ENCODE measurements at regions not wholly inside any gene's neighbourhood (a gene's known extent, or its start where the extent isn't known, plus 50 kb on each side); places are given as distances from the start of the nearest gene placed in this dataset.

GRCh38 chr4:13233755-13234154 is 250.4 kb downstream of the RAB28 start:
- H3K27me3 Mint-ChIP-seq = no peaks in the 10 kb centered on the region
- DNase-seq = no peak
- CTCF ChIA-PET = no interaction called here
- no peak overlapping the region for H3K27ac Mint-ChIP-seq
- H3K4me1 Mint-ChIP-seq = no peaks in the 10 kb centered on the region
- H3K4me3 Mint-ChIP-seq = no peak overlapping the region
- H3K36me3 Mint-ChIP-seq = no peaks in the 10 kb centered on the region
- H3K9me3 Mint-ChIP-seq = peaks cover 7% of the 10 kb centered on the region

- Mint-ChIP-seq H3K36me3 (no peaks in the 10 kb centered on the region), H3K27me3 (no peaks in the 10 kb centered on the region), H3K4me1 (no peaks in the 10 kb centered on the region), H3K9me3 (peaks cover 6% of the 10 kb centered on the region), H3K4me3 (no peak overlapping the region), H3K27ac (no peak overlapping the region)
- DNase-seq = no peak
- CTCF ChIA-PET = no interaction called here
Observed at GRCh38 chr4:13219971-13220370, 264.2 kb downstream of the RAB28 start.

- Mint-ChIP-seq H3K4me1 (no peaks in the 10 kb centered on the region), H3K27ac (no peak overlapping the region), H3K36me3 (no peaks in the 10 kb centered on the region), H3K4me3 (no peak overlapping the region), H3K9me3 (peaks cover 6% of the 10 kb centered on the region), H3K27me3 (no peaks in the 10 kb centered on the region)
- CTCF ChIA-PET = no interaction called here
- no peak for DNase-seq
Observed at GRCh38 chr4:13218326-13218958, 265.7 kb downstream of the RAB28 start.

- Mint-ChIP-seq H3K9me3 (peaks cover 6% of the 10 kb centered on the region), H3K36me3 (no peaks in the 10 kb centered on the region), H3K4me1 (no peaks in the 10 kb centered on the region), H3K4me3 (no peak overlapping the region), H3K27me3 (no peaks in the 10 kb centered on the region), H3K27ac (no peak overlapping the region)
- CTCF ChIA-PET = no interaction called here
- no peak for DNase-seq
Observed at GRCh38 chr4:13215560-13215959, 268.6 kb downstream of the RAB28 start.

DNA sequence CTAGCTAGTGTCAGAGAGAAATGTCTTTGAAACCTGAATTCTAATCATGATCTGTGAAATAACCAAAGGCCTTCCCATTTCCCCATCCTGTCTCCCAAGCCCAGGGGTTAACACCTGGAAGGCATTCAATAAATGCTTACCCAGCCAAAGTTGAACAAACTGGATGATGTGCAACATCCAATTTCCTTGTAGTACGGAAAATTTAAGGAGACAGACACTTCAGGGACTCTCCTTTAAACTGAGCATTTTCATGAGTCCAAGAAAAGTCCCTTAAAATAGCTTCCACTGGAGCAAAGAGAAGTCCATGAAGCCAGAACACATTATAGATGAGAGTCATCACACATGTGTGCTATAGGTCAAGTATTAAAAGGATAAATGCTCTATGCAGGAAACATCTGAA is 271.2 kb downstream of the RAB28 start:
- Mint-ChIP-seq H3K27me3 (no peaks in the 10 kb centered on the region), H3K36me3 (no peaks in the 10 kb centered on the region), H3K4me1 (no peaks in the 10 kb centered on the region), H3K27ac (no peak overlapping the region), H3K4me3 (no peak overlapping the region), H3K9me3 (peaks cover 6% of the 10 kb centered on the region)
- CTCF ChIA-PET = no interaction called here
- DNase-seq = no peak

DNA sequence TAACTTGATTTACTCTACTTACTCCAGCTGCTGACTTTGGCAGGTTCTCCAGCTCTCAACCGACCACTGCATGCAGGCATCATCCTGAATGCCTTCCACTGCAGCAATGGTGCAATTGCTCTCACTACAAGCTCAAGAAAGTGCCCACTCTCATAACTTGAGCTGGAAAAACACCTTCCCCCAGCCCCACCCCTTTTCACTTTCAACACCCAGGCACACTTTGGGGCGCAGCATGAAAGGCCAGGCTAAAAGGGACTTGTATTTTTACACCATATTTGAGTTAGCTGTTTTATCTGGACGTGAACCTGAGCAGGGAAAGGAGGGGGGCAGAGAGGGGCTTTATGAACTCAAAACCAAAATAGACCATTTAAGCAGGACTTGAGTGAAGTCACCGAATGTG is 274.5 kb downstream of the RAB28 start:
- DNase-seq = no peak
- no peaks in the 10 kb centered on the region for H3K4me1 Mint-ChIP-seq
- H3K4me3 Mint-ChIP-seq = no peak overlapping the region
- no peaks in the 10 kb centered on the region for H3K36me3 Mint-ChIP-seq
- no peaks in the 10 kb centered on the region for H3K9me3 Mint-ChIP-seq
- no peaks in the 10 kb centered on the region for H3K27me3 Mint-ChIP-seq
- no peak overlapping the region for H3K27ac Mint-ChIP-seq
- CTCF ChIA-PET = no interaction called here

GRCh38 chr4:13208558-13209193 is 275.5 kb downstream of the RAB28 start:
- no peaks in the 10 kb centered on the region for H3K36me3 Mint-ChIP-seq
- H3K27me3 Mint-ChIP-seq = no peaks in the 10 kb centered on the region
- no peak for DNase-seq
- H3K27ac Mint-ChIP-seq = no peak overlapping the region
- no peaks in the 10 kb centered on the region for H3K9me3 Mint-ChIP-seq
- CTCF ChIA-PET = no interaction called here
- H3K4me1 Mint-ChIP-seq = no peaks in the 10 kb centered on the region
- H3K4me3 Mint-ChIP-seq = no peak overlapping the region

DNA sequence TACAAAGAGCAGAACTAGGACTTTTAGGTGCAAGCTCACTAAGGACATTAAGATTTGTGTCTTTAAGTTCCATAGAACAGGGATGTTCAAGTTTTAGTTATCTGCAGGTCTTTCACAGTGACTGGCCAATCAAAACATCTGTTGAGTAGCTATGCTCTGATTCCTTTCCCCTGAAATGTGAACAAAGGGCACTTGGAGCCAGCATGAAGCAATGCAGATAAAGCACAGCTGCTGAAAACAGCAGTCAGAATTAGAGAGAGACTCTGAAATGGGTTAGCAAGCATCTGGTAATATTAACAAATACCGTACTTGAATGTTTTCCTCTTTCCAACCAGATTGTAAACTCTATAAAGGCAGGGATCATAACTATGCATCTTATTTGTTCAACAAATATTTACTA is 276.9 kb downstream of the RAB28 start:
- Mint-ChIP-seq H3K27ac (no peak overlapping the region), H3K9me3 (no peaks in the 10 kb centered on the region), H3K4me1 (no peaks in the 10 kb centered on the region), H3K27me3 (no peaks in the 10 kb centered on the region), H3K36me3 (no peaks in the 10 kb centered on the region), H3K4me3 (no peak overlapping the region)
- DNase-seq = no peak
- CTCF ChIA-PET = no interaction called here

- no peak overlapping the region for H3K27ac Mint-ChIP-seq
- H3K9me3 Mint-ChIP-seq = no peaks in the 10 kb centered on the region
- CTCF ChIA-PET = no interaction called here
- H3K4me3 Mint-ChIP-seq = no peak overlapping the region
- DNase-seq = no peak
- H3K27me3 Mint-ChIP-seq = no peaks in the 10 kb centered on the region
- no peaks in the 10 kb centered on the region for H3K36me3 Mint-ChIP-seq
- H3K4me1 Mint-ChIP-seq = no peaks in the 10 kb centered on the region
Observed at GRCh38 chr4:13203101-13203500, 281.0 kb downstream of the RAB28 start.

DNA sequence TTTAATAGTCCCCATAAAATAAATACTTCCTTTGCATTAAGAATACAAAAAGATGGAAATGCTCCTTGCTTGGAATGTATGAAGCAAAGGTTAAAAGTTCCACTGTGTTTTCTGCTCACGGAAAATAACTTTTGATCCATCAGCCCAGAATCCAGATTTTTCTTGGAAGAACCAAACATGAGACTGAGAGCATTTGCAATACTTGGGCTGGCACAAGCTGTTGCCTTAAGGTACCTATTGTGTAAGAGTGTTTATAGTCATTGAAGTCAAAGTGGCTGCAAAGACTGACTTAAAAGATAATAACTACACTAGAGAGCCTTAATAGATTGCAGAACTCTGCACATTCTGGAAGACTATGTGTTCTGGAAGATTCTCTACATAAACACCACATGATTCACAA is 281.4 kb downstream of the RAB28 start:
- H3K27me3 Mint-ChIP-seq = no peaks in the 10 kb centered on the region
- H3K4me1 Mint-ChIP-seq = no peaks in the 10 kb centered on the region
- no peak for DNase-seq
- no peak overlapping the region for H3K4me3 Mint-ChIP-seq
- H3K27ac Mint-ChIP-seq = no peak overlapping the region
- CTCF ChIA-PET = no interaction called here
- H3K9me3 Mint-ChIP-seq = no peaks in the 10 kb centered on the region
- no peaks in the 10 kb centered on the region for H3K36me3 Mint-ChIP-seq

- Mint-ChIP-seq H3K4me1 (no peaks in the 10 kb centered on the region), H3K27ac (no peak overlapping the region), H3K9me3 (no peaks in the 10 kb centered on the region), H3K27me3 (no peaks in the 10 kb centered on the region), H3K4me3 (no peak overlapping the region), H3K36me3 (no peaks in the 10 kb centered on the region)
- no peak for DNase-seq
- CTCF ChIA-PET = no interaction called here
Observed at GRCh38 chr4:13201241-13201640, 282.9 kb downstream of the RAB28 start.

DNA sequence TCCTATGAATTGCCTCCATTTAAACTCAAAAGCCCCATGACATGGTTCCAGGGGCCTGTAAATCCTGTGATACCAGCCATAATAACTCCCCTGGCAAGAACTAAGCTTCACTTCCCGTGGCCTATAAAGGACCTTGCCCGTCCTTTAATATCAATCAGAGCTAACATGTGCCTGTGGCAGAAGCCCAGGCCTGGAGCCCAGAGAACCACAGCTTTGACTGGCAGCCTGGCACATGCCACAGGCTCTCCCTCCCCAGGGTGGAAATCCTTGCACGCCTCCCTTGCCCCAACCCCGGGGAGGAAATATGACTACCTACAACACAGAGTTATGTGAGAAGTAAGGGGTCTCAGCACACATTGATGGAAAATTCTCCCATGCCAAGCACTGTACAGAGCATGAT is 287.4 kb downstream of the RAB28 start:
- no peak overlapping the region for H3K4me3 Mint-ChIP-seq
- no peak overlapping the region for H3K27ac Mint-ChIP-seq
- DNase-seq = no peak
- H3K27me3 Mint-ChIP-seq = no peaks in the 10 kb centered on the region
- no peaks in the 10 kb centered on the region for H3K9me3 Mint-ChIP-seq
- H3K36me3 Mint-ChIP-seq = no peaks in the 10 kb centered on the region
- CTCF ChIA-PET = no interaction called here
- no peaks in the 10 kb centered on the region for H3K4me1 Mint-ChIP-seq

GRCh38 chr4:13193662-13194061 is 290.5 kb downstream of the RAB28 start:
- Mint-ChIP-seq H3K27ac (no peak overlapping the region), H3K36me3 (no peaks in the 10 kb centered on the region), H3K4me1 (no peaks in the 10 kb centered on the region), H3K9me3 (no peaks in the 10 kb centered on the region), H3K4me3 (no peak overlapping the region), H3K27me3 (no peaks in the 10 kb centered on the region)
- DNase-seq = no peak
- CTCF ChIA-PET = no interaction called here

DNA sequence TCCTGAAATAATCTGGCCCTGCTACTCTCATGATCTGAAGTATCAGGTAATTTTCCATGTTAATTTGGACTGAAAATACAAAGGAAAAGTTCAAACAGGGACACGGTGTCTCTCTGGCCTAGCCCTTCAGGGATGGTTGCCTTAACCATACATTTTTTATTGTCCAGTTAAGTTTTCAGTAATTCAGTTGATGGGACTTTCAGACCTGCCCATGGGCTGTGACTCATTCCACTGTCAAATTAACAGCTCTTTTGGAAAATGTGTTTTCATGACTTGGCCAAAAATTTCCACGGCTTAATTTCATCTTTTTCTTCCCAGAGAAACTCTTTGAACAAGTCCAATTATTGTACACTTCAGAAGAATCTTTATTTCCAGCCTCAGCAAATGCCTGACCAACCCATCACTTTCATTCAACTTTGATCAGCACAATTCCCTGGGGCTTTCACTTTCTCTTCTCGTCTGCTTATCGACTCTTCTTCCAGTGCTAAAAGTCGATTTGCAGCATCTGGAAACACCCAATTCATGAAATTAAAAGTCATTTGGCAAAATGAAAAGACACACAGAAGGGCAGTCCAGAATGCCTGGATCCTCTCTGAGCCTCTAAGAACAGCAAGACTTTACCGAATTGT is 293.9 kb downstream of the RAB28 start:
- CTCF ChIA-PET = no interaction called here
- H3K27me3 Mint-ChIP-seq = no peaks in the 10 kb centered on the region
- DNase-seq = no peak
- H3K36me3 Mint-ChIP-seq = no peaks in the 10 kb centered on the region
- H3K27ac Mint-ChIP-seq = no peak overlapping the region
- H3K9me3 Mint-ChIP-seq = peaks cover 2% of the 10 kb centered on the region
- H3K4me3 Mint-ChIP-seq = no peak overlapping the region
- no peaks in the 10 kb centered on the region for H3K4me1 Mint-ChIP-seq

- Mint-ChIP-seq H3K27me3 (no peaks in the 10 kb centered on the region), H3K4me3 (no peak overlapping the region), H3K27ac (no peak overlapping the region), H3K9me3 (peaks cover 2% of the 10 kb centered on the region), H3K36me3 (no peaks in the 10 kb centered on the region), H3K4me1 (no peaks in the 10 kb centered on the region)
- no peak for DNase-seq
- CTCF ChIA-PET = no interaction called here
Observed at GRCh38 chr4:13184199-13184598, 299.9 kb downstream of the RAB28 start.

Measured in activated naive CD4-positive, alpha-beta T cell treated with anti-CD3 and anti-CD28 coated beads, Interleukin-2, amount 10 ng/mL, durations not matched to agents 7 days and 5 days (primary cell).